HL-60 (cell line): ENCODE measurements at regions not wholly inside any gene's neighbourhood (a gene's known extent, or its start where the extent isn't known, plus 50 kb on each side); places are given as distances from the start of the nearest gene placed in this dataset.

Experiments used
- CTCF ChIP-seq: IDR thresholded peaks from one replicate; pipeline ENCODE4 v1.5.1; 2011; ENCODE audit warnings: low read length, control low read depth, inconsistent platforms; ENCODE audit not compliant: insufficient read depth
- GABPA ChIP-seq: IDR thresholded peaks from 2 replicates; pipeline ENCODE4 v1.6.1; 2012; ENCODE audit warnings: low read depth
- POLR2AphosphoS5 ChIP-seq: IDR thresholded peaks from 2 replicates; pipeline ENCODE4 v1.6.1; 2012; ENCODE audit warnings: low read depth
- SPI1 ChIP-seq: IDR thresholded peaks from 2 replicates; pipeline ENCODE4 v1.6.1; 2012; ENCODE audit warnings: low read depth, mild to moderate bottlenecking, borderline replicate concordance

- TF ChIP-seq CTCF (no peak), GABPA (no peak), POLR2AphosphoS5 (no peak), SPI1 (no peak)
These were observed 977.1 kb upstream of the SOX11 start for GRCh38 chr2:4715065-4715464.
